Activated CD8-positive, alpha-beta memory T cell treated with anti-CD3 and anti-CD28 coated beads, Interleukin-2, amount 50 U/mL, for 4 hours (primary cell): ENCODE measurements at regions not wholly inside any gene's neighbourhood (a gene's known extent, or its start where the extent isn't known, plus 50 kb on each side); places are given as distances from the start of the nearest gene placed in this dataset.

ENCODE experiments used
- DNase-seq: peaks from one replicate; pipeline ENCODE4 v3.0.0-alpha.2; 2020

DNA sequence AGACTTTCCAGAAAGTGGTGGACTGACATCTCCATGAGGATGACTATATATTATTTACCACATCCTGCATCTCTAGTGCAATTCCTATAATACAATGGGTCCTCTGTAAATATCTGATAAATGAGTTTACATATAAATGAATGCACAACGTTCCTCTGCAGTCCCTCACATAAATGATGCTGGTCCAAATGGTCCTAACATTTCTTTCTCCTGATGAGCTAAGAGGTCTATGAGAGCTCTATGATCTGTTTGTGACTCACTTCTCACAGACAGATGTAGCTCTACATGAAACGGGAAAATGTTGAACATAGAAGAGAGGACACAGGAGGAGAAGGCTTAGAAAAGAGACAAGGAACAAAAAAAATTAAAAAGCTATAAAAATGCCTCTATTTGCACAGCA, 201.2 kb upstream of the PIK3C3 start:
- no peak for DNase-seq

DNA sequence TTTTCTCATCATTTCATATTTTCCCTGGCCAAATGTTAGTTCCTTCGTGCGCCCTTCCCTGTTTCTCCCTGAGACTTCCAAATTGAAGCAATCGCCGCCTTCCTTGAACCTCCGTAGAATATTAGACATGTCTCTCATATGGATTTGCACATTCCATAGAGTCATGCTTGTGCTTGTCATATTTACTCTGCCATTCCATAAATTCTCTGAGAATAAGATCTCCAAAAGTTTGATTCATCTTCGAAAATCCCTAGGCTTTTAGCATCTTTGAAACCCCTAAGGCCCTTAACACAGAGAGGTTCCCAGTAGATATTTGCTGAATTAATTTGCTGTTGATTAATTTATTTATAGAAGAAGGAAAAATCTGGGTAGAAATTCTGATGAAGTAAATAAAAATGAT, 202.2 kb upstream of the PIK3C3 start:
- no peak for DNase-seq

DNA sequence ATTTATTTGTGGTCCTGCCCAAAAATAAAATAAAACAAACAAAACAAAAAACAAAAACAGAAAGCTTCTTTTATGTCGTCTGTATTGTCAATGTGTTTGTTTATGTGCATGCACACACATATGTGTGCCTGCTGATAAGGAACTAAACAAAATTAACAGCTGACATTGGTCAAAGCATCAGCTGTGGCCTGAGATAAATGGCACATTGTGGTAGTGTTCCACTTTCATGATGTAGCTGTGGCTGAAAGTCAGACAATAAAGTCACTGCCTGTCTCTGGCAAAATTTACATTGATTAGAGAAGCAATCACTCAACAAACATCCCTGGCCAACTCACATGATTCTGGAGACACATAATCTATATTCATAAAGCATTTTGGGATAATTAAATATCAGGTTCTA, 203.4 kb upstream of the PIK3C3 start:
- DNase-seq: no peak

DNA sequence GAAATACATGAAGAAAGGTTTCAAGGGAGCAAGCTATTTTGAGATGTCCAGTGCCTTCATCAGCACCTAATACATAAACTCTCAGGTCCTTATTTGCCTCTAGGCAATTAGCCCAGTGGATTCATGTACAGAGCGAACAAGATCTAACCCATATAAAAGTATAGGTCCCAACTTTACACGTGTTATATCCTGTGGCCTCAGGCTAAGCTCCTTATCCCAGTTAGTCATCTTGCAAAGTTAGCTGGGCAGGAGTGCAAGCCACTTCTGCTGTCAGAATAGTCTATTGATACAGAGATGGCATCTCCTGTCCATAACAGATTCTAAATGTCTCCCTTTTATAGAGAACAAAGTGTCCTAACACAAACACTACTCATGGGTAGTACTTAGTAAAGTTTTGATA, 203.9 kb upstream of the PIK3C3 start:
- DNase-seq: no peak

DNA sequence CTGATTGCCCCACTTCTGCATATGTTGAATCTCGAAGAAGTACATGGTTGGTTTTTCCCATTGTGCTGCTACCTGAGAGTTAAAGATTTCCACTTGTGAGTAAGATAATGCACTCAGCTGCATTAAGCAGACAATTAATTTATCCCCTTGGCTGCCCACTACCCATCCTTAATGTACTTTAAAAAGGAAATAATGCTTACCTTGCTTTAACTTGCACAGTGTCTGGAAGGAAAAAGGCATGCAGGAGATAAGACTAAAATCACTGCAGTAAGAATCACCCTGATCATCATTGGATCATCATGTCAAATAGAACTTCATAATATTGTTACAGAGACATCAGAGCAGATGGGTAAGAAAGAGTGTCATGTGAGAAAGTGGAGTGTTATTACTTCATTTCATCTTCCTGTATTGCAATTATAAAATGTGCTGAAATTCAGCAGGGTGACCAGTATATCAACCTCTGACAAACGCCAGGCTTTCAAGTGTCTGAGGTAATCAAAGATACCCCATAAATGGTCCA, 207.3 kb upstream of the PIK3C3 start:
- DNase-seq: no peak

DNA sequence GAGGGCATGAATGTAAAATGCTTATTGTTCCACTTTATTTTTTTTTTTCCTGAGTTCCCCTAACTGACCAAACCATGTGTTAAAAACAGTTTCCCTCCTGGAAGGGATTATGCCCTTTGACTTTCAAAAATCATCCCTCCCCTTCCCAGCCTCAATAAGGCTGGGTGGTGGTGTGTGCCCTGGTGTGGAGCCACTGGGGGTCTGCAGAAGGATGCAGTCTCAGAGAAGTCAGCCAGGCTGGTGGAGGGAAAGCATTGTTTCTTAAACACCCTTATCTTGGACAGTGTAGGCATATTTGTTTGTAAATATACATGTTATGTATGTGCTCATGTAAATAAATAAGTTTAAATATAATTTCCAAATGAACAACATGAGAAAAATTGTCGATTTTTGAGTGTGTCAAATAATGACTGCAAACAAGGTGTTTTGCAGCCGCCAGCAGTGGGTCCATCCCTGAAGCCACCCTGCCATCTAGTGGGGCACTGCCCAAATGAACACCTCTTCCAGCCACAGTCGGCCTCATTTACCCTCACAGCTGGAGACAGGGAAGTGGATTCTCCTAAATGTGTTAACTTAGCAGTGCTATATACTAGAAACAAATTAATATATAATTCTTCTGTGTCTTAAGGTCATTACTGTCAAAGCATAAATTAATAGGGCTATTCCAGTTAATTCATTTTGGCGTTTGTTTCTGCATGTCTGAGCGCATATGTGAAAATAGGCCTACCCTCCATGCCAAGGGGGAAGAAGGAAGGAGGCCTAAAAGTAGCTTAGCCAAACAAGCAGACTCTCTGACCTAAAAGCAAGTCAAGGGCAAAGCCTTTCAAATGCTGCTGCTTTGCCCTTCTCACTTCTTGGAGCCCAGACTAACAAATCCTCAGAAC, 209.6 kb upstream of the PIK3C3 start:
- DNase-seq: no peak

DNA sequence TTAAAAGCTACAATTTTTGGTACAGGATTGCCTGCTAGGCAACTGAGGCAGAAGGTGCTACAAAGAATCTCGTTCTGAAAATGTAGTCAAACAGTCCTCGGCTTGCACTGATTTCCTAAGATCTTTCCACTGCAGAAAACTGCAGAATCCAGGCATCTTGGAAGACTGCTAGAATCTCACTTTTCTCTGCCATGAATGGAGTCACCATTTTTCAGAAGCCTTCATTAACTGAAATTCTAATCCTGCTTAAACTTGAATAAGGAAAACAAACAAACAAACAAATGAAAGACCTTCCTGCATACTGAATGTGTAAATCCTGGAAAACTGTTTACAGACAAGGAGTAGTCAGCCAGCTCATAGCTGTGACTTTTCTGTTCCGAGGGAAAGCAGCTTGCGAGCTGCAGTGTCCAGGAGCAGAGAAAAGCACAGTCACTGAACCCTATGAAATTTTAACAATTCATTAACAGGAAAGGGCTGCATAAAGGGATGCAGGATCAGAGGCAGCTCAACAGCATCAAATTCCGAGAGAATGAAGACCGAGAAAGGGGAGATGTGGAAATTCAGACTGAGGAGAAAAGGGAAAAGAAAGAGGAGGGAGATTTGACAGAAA, 210.5 kb upstream of the PIK3C3 start:
- no peak for DNase-seq

DNA sequence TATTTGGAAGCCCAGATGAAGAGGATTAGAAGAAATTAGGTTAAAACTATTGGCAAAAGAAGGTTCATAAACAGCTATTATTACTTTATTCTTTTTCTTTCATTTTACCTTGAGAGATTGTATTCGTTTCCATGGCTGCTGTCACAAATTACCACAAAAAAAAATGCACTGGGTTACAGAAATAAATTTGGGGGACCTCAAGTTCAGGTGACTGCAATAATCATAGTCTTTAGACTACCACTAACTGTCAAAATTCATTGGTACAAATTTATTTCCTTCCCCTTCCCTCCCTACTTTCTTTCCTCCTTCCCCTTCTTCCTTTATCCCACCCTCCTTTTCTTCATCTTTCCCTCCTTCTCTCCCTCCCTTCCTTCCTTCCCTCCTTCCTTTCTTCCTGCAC, 217.8 kb upstream of the PIK3C3 start:
- DNase-seq: no peak

DNA sequence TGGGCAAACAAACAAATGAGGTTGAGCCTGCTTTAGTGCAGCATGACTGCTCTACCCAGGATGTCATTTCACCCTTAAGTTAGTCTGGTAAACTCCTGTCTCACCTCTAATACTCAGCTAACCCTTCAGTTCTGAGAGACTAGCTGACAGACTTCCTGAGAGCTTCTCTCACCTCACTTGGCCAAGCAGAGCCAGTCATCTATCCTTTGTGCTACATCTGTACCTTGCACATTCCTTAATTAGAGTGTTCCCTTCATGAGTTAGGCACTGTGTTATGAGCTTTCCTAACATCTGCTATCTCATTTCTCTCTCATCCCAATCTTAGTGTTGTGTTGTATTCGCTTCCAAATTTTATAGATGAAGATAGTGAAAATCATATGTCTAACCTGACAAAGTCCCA, 220.1 kb upstream of the PIK3C3 start:
- DNase-seq: no peak

DNA sequence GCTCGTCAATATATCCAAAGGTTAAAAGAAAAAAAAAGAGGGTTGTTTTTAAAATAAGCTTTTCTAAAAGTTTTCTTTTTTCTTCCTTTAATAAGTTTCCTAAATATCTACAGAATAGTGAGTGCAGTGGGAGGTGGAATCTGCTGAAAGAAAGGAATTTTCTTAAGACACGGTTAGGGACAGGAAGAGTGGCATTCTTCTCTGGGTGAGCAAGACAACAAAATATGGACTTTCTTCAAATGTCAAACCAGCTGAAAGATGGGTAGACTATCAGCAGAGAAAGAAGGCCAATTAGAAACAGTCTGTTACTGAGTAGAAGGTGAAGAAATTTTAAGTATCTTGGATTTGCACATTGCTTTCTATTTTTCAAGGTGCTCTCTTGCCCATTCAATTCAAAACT, 222.7 kb upstream of the PIK3C3 start:
- no peak for DNase-seq

DNA sequence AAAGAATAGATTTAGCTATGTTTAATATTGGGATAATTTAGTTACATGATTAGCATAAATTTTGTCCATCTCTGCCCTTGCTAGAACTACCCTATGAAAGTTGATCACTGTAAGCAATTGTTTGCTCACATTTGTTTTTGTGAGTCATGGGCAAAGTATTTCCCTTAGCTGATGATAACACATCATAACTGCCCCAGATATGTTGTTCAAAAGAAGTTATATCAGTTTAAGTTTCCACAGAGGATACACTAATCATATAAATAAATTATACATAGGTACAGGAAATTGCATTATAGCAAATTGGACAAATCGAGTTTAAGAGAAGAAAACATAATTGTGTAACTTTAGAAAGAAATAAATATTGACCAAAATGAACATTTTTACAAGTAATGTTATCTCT, 223.2 kb upstream of the PIK3C3 start:
- DNase-seq: no peak

DNA sequence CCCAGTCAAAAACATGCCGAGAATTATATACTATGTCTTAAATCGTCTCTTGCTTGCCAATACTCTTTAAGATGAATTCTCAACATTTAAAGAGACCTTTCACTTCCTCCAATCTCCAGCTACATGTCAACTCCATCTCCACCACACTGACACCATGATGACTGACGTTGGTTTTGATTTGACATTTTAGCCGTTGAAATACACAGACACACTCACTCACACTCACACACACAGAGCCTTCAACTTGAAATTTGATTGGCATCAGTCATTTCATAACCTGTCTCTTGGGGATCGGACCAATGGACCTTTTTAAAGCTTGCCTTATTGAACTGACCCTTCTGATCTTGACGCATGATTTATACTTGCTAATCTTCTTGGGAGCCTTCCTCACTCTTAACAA, 230.8 kb upstream of the PIK3C3 start:
- no peak for DNase-seq

DNA sequence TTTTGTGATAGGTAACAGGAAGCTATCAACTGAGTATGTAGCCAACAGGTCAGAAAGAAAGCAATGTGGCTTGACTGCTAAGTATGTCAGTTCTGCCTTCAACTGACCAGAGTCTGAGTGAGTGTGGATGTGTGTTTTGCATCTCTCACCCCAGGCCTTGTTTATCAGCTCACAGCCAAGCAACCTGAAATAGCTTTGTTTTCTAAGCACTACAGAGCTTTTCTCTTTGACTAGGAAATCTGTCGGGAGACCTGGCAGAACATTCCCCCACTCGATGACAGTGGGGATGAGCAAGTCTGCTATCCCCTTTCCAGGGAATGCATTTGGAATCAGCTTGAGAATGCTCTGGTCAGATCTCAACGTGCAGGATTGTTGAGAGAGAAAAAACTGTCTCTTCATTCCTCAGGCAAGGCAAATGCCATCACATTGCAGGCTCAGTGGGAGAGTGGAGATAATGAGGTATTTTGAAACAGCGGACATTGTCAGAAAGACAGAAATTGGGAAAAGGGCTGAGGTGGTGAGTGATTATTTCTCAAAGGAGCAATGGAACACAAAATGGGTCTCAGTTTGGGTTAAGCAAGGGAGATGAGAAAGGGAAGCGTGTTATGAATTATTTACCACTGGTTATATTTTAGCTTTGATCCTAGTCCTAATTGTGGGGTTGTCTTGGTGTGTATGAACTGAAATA, 233.8 kb upstream of the PIK3C3 start:
- DNase-seq: no peak

DNA sequence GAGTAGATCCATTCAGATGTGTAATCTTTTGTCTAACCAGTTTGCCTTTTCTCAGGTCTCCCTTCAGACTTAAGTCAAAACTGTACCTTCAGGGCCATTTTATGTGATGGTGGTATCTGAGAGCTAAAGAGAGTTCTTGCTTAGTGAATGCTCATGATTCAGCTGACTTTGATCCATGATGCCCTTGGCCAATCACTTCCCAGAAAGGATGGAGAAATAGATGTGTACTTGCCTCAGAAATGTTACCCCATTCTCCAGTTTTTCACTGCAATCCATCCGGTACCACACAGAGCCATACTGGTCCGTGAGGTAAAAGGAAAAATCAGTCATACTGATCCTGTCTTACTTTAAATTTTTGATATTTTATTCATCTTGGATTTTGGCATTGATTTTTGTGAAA, 234.8 kb upstream of the PIK3C3 start:
- no peak for DNase-seq

DNA sequence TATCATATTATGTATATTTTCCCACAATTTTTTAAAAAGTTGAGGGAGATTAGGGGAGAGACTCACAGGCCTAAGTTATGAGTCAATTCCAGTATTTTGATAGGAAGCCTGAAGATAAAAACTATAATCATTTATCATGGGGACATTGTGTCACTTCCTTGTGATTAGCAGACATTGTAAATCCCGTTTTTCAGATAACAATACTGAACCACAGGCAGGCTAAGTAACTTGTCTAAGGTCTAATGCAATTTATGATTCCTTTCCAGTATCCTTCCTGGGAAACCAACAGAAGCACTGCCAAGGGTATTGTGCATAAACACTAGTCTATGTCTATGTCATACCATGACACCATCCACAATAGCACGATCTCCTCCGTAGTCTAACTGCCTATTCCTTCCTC, 235.2 kb upstream of the PIK3C3 start:
- no peak for DNase-seq

DNA sequence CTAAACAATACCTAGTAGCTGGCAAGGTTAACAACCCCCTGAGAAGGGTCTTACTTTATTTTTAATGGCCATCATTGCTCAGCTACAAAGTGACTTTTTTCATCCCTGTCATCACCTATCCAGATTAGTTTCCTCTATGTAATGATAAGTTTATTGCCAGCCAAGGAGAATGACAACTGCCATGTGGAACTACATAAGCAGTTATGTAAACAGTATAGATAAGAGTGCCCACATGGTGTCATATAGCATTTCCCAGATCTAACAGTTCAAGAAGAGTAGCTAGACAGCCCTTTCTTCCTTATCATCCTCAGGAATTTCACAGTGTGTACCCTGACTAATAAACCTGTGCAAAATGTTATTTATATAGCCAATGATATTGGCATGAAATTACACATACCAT, 240.2 kb upstream of the PIK3C3 start:
- DNase-seq: no peak

DNA sequence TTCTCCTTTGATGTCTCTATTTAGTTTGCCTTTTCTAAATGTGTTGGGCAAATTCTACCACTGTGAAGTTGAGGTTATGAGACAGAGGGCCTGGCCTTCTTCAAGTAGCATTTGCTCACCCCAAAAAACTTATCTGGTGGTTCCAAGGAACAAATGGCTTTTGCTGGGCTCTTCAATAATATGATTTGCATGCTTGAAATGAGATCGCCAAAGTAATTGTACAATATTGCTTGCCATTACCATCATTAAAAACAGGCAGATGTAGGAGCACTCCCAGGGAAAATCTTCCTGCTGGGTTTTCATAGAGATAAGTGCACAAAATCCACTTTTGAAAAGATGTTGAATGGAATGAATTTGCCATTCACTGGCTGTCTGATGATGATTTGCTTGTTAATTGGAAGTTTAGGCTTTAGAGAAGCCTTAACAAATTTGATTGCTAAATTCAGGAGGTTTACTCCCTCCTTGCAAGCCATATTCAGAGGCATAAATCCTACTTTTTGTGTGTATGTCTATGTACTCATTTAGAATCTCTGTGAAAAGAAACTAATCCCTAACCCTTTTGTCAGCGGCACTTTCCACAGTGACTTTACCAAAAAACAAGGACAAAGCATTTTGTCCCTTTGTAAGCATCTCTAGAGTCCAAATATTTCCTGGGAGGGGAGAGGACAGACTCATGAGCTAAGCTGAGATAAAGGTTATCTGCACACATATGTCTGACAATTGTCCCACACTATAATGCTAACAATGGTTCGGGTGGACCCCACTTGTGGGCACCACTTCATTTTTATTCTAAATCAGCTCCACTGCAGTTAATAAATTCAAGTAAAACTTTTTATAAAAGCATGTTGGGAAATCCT, 240.8 kb upstream of the PIK3C3 start:
- no peak for DNase-seq

DNA sequence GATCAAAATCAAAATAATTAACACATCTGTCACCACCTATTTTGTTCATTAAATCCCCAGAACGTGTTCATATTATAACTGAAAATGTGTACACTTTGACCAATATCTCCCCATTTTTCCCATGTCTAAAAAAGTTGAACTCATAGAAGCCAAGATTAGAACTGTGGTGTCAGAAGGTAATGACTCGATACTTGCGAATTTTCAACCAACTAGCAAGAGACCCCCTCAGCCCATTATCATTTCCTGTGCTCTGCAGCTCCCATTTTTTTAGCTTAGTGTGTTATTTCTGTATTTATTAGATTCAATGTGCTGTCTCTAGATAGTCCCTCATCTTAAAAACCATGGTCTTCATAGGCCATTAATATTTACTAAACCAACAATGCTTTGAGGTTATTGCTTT, 248.7 kb upstream of the PIK3C3 start:
- no peak for DNase-seq

DNA sequence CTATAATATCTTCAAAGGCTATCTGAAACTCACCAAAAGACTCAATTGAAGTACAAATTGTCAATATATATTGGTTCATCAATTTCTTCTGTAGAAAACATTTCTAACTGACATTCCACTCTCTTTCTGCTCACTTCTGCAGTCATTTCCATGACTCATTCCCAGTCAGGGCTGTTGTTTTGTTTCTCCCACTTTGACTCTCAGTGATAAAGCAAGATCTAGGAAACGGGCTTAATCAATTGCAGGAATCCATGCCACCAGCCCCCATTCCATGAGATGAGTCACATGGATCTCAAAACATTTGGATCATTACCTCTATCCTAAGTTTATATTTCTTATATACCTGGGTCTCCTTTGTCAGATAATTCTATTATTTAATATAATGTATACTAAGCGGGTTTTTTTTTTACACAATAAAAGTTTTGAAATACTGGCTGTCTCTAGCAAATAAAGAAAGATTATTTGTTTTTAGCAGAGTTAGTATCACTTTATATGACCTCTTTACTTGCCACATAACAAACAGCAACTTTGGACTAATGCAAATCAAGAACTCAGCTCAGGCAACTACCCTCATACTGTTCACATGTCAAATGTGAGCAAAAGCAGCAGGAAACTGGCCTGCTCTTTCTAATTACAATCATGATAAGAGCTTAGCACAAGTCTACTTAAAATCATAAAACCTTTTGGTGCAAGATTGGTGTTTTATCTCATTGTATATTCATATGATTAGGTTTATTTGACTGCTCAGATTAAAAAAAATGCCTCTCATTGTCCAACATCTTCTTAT, 251.1 kb upstream of the PIK3C3 start:
- no peak for DNase-seq

DNA sequence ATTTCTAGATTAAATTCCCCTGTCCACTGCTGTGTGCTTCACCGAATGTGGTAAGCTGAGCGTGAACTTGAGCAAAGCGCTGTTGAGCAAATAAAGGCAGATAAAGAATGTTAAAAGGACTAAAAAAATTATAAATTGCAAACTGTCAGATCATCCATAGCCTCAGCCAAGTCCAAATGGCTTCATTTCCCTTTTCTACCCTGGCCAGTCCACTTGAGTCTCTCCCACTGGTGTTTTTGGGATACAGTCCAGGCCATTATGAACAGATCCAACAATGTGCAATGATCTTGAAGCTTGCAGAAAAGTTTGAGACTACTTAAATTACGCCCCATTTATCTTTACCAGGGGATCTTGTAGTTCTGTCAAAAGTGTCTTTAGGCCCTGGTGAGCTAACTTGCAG, 254.6 kb upstream of the PIK3C3 start:
- DNase-seq: no peak

DNA sequence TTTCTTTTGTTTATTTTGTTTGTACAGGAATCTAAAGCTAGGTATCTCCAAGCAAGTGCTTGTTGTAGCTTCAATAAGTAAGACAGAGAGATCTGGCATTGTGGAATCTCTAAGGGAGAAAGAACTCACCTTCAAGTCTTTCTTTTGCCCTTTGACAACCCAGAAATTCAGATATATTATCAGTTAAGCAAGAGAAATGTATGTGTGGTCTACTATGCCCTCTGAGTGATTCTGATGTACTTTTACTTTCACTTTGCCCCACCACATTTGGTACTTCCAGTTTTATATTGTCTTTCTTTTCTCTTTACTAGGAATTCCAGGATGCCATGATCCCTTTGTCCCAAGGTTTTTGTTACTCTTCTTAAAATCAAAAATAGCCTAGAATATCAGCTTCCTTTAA, 259.6 kb upstream of the PIK3C3 start:
- no peak for DNase-seq

DNA sequence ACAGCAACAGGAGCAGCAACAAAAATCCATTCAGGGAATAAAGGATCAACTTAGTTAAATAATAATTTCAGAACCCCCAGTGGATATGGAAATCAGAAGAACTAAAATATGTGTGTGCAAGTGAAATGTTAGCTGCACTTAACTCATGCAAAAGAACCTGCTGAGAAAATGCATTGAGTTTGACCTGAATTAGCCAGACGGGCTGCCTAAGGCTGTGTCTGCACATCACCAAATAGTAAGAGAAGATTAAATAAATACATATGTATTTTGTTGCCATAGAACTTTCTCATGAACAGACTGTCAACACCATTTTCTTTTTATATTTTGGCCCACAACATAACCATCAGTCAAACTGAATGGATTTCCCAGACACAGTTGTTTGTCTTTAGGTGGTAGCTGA, 262.0 kb upstream of the PIK3C3 start:
- DNase-seq: no peak
